Activated CD4-positive, CD25-positive, alpha-beta regulatory T cell treated with anti-CD3 and anti-CD28 coated beads, Interleukin-2, amount 50 U/mL, for 16 hours (primary cell): ENCODE measurements at regions not wholly inside any gene's neighbourhood (a gene's known extent, or its start where the extent isn't known, plus 50 kb on each side); places are given as distances from the start of the nearest gene placed in this dataset.

Experiments
- DNase-seq: peaks from one replicate; pipeline ENCODE4 v3.0.0-alpha.2; 2020; ENCODE audit warnings: low read depth, low spot score

DNA sequence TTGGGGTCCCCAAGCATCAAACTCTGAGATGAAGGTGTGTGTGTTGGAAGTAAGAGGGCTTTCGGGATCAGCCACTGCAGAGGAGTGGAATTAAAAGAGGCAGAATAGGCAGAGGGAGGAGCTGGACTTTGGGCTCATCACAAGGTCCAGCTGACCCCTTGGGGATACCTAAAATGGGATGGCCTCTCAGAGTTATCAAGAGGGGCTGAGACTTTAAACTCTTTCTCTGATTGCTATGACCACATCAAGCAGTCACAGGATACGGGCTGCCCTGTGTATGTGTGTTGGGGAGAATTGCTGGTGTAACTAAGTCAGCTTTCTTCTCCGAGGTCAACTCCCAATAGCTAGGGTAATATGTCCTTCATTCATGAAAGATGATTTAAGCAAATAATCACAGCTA is 127.7 kb upstream of the SLC14A2 start:
- DNase-seq: no peak

DNA sequence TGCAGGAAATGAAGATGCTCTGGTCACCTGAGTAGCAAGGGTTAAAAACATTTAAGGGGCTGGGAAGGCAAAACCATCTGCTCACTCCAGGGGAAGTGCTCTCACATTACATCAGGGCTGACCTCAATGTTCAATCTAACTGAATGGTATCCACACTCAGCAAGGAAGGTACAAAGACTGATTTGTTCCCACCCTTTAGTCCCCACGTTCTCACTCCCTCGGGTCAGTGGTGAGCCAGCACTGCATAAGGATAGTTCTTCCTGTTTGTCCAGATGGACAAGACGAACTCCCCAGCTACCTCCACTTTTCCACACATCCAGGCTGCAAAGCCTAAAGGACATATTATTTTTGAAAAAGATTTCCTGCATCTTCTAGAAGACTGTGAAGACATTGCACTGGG is 126.6 kb upstream of the SLC14A2 start:
- no peak for DNase-seq

DNA sequence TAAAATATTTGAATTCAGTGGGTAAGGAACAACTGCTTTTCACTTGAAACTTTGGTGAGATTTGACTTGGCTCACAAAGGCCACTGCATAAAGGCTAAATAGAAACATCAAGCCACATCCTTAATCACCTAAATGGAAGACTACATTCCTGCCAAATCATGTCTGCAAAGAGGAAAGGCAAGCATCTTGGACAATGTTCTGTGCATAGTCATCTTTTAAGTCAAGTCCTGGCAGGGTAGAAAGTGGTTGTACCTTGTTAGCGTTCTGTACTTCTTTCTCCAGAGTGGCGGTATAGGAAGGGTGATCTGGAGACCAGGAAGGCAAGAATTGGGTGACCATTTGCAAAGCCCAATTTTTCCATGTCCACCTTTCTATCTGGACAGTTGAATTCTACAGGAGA is 121.4 kb upstream of the SLC14A2 start:
- no peak for DNase-seq

DNA sequence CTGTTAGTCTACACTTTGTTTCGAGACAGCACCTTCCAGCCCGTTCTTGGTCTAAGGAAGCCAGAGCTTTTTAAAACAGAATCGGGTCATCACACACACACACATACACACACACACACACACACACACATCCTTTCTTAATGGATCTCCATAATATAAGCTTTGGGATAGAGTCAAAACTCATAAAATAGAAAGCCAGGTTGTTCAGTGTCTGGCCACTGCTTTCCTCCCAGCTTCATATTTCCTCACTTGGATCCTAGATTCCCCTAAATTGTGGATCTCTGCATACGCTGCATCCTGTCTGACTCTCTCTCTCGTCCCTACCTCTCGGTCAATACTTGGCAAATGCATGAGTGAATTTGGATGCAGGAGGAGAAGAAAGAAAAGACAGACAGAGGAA is 120.5 kb upstream of the SLC14A2 start:
- DNase-seq: no peak

DNA sequence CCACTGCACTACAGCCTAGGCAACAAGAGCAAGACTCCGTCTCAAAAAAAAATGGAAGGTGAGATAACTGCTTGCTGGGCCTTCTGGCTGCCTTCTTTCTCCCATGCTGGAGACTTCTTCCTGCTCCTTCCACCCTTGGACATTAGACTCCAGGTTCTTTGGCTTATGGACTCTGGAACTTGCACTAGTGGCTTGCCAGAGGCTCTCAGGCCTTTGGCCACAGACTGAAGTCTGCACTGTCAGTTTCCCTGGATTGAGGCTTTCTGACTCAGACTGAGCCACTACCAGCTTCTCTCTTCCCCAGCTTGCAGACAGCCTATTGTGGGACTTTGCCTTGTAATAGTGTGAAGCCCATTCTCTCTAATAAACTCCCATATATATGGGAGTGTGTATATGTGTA is 118.5 kb upstream of the SLC14A2 start:
- no peak for DNase-seq

DNA sequence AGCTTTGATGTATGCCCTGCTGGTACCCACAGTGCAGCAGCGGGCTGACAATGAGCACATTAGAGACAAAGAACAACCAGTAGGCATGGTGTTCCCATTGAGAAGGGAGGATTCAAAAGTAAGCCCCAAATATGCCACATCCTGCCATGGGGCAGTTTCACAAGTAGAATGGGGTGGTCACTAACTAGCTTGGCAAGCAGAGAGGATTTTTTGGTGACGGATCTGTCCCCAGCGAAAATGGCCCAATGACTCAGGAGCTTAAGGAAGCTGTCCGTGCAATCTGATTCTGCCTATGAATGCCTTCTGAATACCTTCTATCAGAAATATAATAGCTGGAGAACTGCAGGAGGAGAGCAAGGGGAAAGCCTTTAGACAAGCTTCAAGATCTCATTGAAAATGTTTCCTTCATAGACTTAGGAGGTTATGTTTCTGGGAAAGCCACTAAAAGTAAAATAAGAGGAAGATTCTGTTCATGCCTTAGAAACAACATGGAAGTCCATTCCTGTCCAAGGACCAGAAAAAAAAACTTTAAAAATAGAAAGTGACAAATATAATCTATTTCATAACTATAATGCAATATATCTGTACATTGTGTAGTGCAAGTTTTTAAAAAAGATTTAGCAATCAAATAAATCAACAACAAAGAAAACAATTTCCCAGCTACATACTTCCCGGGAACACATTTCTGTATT is 117.5 kb upstream of the SLC14A2 start:
- no peak for DNase-seq

DNA sequence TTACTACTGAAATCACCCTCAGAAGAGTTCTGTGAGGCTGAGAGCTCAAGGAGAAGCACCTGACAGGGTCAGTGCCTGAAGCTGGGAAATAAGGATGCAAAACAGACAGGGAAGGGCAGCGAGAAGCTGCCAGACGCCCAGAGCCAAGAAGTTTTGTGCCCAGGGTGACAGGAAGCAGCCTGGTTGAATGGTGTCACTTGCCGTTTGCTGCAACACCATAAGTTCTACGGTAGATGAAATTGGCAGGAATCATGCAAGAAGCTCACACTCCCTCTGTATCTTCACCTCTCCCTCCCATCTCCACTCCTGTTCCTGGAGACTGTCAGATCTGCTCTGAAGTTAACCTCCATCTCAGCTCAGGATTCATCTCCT is 117.0 kb upstream of the SLC14A2 start:
- no peak for DNase-seq

DNA sequence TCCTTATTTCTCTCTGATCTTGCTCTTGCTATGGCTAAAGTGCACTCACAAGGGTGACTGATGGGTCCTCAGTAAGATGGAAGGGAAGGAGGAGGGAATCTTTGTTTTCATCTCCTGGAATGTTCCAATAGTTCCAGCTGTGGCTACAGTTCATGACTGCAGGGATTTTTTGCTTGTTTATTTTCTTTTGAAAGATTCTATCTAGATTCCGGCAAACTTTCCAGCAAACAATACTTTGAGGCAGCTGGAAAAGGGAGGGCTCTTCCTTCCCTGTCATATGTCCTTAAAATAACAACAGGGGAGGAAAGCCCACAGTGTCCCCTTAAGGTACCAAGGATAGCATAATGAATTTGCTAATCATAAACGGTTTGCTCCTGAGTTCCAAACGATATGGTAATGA is 111.3 kb upstream of the SLC14A2 start:
- no peak for DNase-seq

DNA sequence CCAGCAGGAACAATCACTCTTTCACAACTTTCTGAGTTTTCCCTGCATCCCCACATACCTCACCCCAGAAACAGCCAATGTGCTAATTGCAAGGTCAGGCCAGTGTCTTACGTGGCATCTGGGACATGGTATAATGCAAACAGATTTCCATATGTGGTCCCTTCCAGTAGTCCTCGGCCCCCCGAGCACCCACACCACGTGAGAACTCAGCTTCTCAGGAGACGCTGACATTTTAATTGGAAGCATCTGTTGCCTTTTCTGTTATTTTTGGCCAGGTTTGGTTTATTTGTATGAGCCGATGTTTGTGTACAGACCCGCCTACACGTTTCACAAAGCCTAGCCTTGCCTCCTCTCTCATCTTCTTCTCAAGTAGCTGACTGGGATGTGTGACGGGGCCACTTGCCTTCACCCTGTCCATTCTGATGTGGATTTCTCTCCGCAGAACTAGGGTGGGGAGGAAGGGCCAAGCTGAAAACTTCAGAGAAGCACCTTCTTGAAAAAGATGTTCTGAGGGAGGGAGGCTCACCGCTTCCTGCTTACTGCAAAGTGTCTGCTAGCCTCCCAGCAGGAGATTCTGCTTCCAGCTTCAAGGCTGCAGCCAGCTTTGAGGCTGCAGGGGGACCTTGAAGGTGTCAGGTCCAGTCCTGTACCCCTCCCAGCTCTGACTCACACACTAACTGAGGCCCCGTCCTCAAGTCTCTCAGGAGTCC is 109.6 kb upstream of the SLC14A2 start:
- no peak for DNase-seq

DNA sequence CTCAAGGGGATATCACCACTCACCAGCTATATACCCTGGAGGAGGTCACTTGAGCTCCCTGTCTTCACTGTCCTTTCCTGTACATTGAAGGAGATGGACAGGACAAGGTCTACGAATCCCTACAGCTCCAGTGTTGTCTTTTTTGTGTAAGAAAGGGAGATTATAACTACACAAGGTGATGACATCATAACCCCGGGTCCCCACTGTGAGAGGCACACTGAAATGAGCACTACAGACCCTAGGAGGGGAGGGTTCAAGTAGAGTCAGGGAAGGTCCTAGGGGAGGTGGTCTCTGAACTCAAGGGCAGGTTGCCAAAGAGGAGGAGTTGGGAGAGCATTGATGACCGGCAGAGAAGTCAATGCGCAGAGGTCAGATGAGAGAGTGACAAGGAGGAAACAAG is 108.3 kb upstream of the SLC14A2 start:
- no peak for DNase-seq

DNA sequence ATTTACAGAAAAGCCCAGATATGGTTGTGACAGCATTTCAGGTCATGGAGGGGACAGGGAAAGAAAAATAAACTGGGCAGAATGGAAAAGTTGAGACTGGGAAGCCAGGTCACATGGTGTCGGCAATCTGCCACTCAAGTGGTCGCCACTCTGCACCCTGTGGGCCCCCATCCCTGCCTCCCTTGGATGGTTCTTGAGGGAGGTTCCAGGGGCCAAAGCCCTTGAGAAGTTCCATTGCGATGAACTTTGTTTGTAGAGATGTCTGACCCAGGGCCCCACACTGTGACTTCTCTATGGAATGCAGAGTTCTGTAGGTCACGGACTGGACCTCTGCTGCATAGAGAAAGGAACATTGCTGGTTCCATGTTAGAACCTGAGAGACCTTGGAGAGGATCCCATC is 105.7 kb upstream of the SLC14A2 start:
- DNase-seq: no peak

DNA sequence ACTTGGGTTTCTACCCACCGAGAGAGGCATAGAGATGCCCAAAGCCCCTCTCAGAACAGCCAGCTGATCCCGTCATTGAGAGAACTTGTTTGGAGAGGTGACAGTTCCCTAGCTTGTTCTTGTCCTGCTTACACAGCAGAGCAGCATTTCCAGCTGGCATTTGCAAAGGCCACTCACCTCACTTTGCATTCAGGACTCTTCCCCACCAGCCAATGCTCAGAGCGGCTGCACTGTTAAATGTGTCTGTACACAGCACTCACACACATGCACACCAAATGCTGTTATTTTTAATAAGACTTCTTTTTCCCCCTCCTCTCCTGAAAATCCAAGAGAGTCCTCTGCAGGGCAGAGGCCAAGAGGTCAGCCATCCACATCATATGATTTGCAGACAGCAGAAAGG is 104.6 kb upstream of the SLC14A2 start:
- no peak for DNase-seq

DNA sequence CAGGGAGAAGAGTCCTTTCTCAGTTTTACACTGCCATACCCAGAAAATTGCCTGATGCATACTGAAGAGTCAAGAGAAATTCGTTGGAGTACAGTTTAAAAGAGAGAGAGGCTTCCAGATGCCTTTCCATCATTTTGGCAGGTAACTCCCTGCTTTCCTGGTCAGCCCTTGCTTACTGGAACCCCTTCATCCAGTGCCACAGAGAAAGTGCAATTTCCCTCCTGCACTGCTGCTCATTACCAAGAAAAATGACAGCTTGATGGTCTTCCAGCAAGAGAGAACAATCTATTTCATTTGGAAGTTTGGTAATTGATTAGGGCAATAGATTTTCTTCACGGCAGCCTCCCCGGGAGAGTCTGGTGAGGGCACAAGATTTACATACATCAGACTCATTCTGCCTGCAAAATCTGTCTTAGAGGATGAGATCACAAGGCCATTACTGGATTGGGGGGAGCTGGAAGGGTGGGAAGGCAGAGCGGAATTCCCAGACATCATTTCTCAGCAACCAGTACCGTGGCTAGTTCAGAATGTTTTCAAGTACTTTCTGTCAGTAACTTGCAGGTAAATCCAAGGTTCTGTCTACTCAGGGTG is 102.8 kb upstream of the SLC14A2 start:
- no peak for DNase-seq

DNA sequence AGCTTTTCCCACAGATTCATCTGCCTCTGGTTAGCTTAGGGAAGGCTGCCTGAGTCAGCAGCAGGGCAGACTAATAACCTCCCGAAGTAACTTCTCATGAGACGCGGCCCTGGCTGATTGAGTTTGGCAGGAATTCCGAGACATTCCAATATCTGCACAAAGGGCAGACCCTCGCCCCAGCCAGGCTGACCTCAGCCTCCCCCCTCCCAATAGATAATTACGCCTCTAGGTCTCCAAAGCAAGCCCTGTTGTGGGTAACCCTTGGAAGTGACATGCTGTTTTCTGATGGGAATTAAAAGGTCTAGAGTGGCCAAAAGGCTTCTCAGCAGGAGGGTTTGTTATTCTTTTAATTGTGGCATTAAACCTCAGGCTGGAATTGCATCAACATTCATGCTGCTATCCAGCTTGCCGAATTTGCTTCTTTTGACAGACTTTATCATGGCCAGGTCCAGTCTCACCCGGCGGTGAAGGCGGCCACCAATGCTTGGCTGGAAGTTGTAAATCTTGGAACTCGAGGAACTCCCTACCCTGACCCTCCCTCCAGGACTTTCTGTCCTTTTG is 98.0 kb upstream of the SLC14A2 start:
- no peak for DNase-seq

DNA sequence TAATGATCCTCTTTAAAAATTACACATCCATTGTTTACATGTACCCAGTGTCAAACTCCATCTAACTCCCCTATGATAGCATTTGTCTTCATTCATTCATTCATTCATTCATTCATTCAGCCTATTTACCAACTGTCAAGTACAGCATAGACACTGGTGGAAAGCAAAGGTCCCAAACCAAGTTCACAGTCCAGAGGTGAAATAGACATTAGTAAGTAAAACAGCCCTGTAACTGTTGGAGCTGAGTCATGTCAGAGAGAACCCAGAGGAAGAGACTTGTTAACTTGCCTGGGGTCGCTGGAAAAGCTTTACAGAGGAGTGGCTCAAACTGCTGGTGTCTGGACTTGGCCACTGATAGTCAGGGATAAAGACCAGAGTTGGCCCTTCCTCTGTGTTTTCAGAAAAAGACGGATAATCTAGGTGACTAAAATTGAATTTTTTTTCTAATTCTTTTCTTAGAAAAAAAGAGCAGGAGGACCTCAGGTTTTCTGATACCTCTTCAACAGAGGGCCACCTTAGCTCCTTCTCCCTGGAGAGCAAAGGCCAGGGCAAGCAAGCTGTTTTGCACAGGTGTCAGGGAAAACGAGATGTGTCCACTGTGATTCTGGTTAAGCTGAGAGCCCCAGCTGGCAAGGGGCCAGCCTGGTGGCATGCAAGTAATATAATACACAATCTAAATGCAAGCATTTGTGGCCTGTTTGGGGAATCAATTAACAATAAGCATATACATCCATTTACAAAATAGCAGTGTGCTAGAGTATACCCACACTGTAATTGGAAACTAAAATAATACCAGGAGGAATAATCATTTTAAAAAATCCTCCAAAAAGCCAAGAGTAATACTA is 96.7 kb upstream of the SLC14A2 start:
- no peak for DNase-seq

DNA sequence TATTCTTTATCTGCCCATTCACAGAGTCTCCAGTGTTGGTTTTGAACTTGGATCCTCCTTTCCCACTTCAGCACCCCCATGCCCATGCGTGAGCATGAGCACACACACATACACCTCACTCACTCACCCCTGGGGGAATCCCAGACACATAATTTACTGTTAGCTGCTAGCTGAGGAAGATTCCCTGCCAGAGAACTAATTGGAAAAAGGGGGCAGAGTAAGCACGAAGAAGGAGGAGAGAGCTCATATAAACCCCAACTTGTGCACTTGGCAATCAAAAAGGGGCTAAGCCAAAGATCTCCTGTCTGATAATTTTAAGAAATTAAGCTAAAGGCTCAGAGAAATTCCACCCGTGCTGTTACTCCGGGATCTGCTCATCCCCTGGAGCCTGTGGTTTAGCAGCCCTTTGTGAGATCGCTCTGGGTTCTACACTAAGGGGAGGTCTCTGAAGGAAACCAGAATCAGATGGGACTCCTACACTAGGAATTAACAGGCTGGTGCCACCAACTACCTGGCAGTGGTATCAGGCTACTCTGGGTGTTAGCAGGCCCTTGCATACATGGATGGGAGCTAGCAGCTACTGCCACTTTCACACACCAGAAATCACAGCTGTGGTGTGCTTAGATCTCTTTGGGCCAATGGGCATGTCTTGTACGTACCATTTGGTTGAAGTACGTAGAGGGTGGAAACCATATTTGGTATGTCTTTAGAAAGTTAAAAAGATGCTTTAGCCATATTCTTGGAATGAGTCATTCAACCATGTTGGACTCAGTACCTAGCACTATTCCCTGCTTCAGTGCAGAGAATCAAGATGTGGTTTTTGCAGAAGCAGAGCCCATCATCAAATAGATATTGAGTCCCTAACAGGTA is 95.6 kb upstream of the SLC14A2 start:
- DNase-seq: no peak

DNA sequence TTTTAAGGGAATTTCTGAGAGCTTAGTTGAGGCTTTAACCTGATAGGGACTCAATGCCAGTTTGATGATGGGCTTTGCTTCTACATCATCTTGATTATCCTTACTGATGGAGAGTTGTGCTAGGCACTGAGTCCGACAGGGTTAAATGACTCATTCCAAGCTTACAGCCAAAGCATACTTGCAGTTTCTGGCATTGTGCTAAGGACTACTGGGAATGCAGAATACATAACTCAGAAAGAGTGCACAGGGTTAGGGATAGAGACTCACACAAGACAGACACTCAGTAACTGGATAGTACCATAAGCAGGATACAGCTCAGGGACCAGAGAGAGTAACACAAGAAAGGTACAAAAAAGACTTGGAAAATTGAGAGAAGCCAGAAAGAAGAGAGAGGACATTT is 94.1 kb upstream of the SLC14A2 start:
- DNase-seq: no peak

DNA sequence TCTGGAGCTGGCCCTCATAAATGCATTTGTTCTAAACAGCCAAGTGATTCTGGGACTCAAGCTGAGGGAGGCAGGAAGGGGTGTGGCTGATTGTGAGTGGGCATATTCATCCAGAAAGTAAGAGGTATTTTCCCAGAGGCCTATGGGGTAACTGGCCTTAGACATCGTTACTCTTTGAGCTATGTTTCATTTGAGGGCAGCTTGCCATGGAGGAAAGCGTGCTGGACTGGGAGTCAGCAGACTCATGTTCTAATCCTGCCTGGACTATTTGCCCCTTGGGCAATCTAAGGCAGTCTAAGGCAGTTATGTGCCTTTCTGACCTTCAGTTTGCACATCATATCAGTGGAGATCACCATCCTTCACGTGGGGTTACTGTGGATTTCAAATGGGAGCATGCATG is 93.5 kb upstream of the SLC14A2 start:
- no peak for DNase-seq

DNA sequence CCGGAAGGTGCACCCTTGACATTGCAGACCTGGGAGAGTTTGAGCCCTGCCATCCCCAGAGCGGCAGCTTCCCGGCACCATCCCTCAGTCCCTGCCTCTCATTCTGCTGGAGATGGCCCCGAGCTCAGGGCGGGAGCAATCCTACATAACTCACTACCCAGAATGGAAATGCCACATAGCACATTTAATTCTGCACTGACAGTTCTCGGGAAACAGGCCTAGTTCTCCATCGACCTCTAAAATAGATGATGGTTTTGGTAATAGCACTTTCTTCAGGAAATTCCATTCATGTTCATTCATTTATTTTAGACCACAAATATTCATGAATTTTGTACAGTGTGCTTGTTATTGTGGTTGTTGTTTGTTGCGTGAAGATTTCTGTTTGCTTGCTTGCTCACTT is 92.9 kb upstream of the SLC14A2 start:
- DNase-seq: no peak

DNA sequence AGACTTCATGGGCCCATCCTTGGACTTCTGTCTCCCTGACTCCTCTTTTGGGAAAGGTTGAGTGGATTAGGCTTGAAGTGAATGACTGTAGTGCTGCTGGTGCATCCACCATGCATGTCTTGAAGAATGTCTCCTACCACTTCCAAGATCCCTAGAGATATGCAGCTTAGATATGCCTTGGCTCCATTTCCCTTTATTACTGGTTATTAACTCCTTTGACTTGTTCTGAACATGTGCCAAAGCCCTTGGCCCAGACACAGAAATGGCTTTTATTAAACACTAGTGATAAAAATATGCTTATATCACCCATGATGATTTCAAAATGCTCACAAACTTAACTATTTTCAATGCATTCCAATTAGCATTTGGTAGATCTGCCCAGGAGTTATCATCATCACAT is 90.0 kb upstream of the SLC14A2 start:
- no peak for DNase-seq
